Neural crest cell (in vitro differentiated cells): ENCODE measurements at regions not wholly inside any gene's neighbourhood (a gene's known extent, or its start where the extent isn't known, plus 50 kb on each side); places are given as distances from the start of the nearest gene placed in this dataset.

Experiments used
- DNase-seq: peaks from one replicate; pipeline ENCODE4 v3.0.0; 2021; ENCODE audit warnings: low read depth, mixed read lengths, low spot score
- H3K27ac Mint-ChIP-seq: one replicate; pipeline ENCODE4 v1.8.0; 2021; ENCODE audit warnings: mild to moderate bottlenecking, mixed read lengths; ENCODE audit not compliant: unreplicated experiment
- H3K27me3 Mint-ChIP-seq: 2 replicates; pipeline ENCODE4 v1.8.0; 2021; ENCODE audit warnings: low read depth, mild to moderate bottlenecking, mixed read lengths
- H3K36me3 Mint-ChIP-seq: 2 replicates; pipeline ENCODE4 v1.8.0; 2021; ENCODE audit warnings: low read depth, mild to moderate bottlenecking, mixed read lengths
- H3K4me1 Mint-ChIP-seq: 2 replicates; pipeline ENCODE4 v1.8.0; 2021; ENCODE audit warnings: mixed read lengths
- H3K4me3 Mint-ChIP-seq: one replicate; pipeline ENCODE4 v1.8.0; 2021; ENCODE audit warnings: mild to moderate bottlenecking, mixed read lengths
- H3K9me3 Mint-ChIP-seq: 2 replicates; pipeline ENCODE4 v1.8.0; 2021; ENCODE audit warnings: mixed read lengths
- CTCF ChIP-seq: fragments of 200-600 bp; sonication (generic); conservative IDR thresholded peaks from 2 replicates; pipeline ENCODE4 v1.5.0; 2021; ENCODE audit warnings: antibody characterized with exemption, mild to moderate bottlenecking

DNA sequence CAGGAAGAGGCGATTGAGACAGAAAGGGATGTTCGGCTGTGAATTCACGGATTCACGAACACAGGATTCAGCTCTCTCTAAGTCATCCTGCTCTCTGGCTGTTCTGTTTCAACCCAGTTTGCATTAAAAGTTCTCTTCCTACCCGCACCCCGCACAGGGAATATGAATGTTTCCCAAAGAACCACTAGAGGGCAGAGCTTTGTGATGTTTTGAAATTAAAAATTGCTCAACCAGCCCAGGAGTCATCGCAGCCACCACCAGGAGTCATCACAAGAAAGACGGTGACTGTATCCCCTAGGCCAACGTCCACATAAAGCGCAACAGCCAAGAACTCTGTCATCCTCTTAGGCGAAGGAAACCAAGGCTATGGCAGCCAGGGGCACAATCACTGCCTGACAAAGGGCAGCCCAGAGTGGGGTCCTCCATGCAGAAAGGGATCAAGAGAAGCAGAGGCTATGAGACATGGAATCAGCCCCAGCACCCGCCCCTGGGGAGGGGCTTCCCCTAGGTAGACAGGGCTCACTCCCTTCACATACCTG lies 122.4 kb downstream of the WT1 start:
- DNase-seq: no peak
- Mint-ChIP-seq H3K4me1 (peaks cover 5% of the 10 kb centered on the region), H3K36me3 (no peaks in the 10 kb centered on the region), H3K27ac (no peak overlapping the region), H3K4me3 (no peak overlapping the region), H3K9me3 (no peaks in the 10 kb centered on the region), H3K27me3 (no peaks in the 10 kb centered on the region)
- TF ChIP-seq CTCF: peak; percentile 68

GRCh38 chr11:32313477-32313876 lies 121.9 kb downstream of the WT1 start:
- Mint-ChIP-seq H3K27ac (no peak overlapping the region), H3K36me3 (no peaks in the 10 kb centered on the region), H3K4me1 (peaks cover 5% of the 10 kb centered on the region), H3K4me3 (no peak overlapping the region), H3K27me3 (no peaks in the 10 kb centered on the region), H3K9me3 (no peaks in the 10 kb centered on the region)
- no peak for DNase-seq
- no peak for TF ChIP-seq CTCF

DNA sequence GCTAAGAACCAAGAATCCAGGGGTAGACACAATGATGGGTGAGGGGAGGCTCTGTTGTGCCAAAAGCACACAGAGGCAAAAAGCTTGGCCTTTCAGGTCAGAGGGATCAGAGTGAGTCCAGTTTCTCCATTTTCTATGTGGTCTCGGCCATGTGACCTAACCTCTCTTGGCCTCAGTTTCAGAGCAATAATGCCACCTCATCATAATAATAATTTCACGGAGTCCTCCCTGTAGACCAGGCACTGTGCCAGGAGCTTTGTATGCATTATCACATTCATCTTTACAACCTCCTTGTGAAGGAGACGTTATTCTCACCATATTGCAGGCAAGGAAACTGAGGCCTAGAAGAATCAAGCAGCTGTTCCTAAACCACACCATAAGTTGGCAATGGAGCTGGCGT lies 120.2 kb downstream of the WT1 start:
- Mint-ChIP-seq H3K27me3 (no peaks in the 10 kb centered on the region), H3K27ac (no peak overlapping the region), H3K9me3 (no peaks in the 10 kb centered on the region), H3K4me3 (no peak overlapping the region), H3K4me1 (peaks cover 5% of the 10 kb centered on the region), H3K36me3 (no peaks in the 10 kb centered on the region)
- no peak for DNase-seq
- no peak for TF ChIP-seq CTCF

DNA sequence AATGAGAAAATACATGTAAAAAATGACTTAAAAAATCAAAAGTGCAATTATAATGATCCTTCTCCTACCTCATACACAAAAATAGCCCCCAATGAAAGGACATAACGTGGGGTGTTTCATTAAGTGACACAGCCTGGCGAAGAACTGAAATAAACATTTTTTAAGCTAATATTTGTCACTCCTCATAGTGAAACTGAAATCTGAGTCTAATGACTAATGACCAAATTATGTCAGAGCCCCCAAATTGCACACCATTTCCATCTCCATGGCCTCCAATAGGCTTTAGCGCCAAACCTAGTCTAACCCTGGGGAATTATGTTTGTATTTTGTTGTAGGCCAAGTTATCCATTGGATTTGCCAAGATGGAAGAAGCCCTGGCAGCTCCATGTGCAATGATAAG lies 119.1 kb downstream of the WT1 start:
- TF ChIP-seq CTCF: no peak
- H3K4me3 Mint-ChIP-seq: no peak overlapping the region
- peaks cover 7% of the 10 kb centered on the region for H3K27me3 Mint-ChIP-seq
- DNase-seq: no peak
- no peak overlapping the region for H3K27ac Mint-ChIP-seq
- H3K36me3 Mint-ChIP-seq: no peaks in the 10 kb centered on the region
- no peaks in the 10 kb centered on the region for H3K9me3 Mint-ChIP-seq
- H3K4me1 Mint-ChIP-seq: peaks cover 5% of the 10 kb centered on the region

- Mint-ChIP-seq H3K36me3 (no peaks in the 10 kb centered on the region), H3K4me3 (no peak overlapping the region), H3K27me3 (peaks cover 10% of the 10 kb centered on the region), H3K27ac (no peak overlapping the region), H3K9me3 (no peaks in the 10 kb centered on the region), H3K4me1 (peaks cover 5% of the 10 kb centered on the region)
- no peak for DNase-seq
- TF ChIP-seq CTCF: no peak
Measured at GRCh38 chr11:32316858-32317642, 118.3 kb downstream of the WT1 start.
